ENCODE measurements at regions not wholly inside any gene's neighbourhood (a gene's known extent, or its start where the extent isn't known, plus 50 kb on each side); places are given as distances from the start of the nearest gene placed in this dataset.

- H4K20me1 ChIP-seq (replicated peaks; ENCODE audit: control insufficient read depth, extremely low read depth, insufficient read depth, low read length): no peaks in the 10 kb centered on the region
- no peak overlapping the region for H3K9ac ChIP-seq (replicated peaks; ENCODE audit: extremely low read depth, insufficient read depth, low read length)
- TF ChIP-seq MAX (IDR thresholded peaks at IDR 0.05; ENCODE audit: insufficient read depth, insufficient read length) (no peak), POLR2A (IDR thresholded peaks at IDR 0.05; ENCODE audit: low read depth, low read length) (no peak)
- no peak overlapping the region for H3K27ac ChIP-seq (ENCODE audit: insufficient read depth, low read depth, low read length)
- intact Hi-C loops (cut with micrococcal nuclease) (loop anchor here (5.0 kb wide), 1 partner anchor 304 kb away; no protein-coding TSS in a partner anchor), dilution Hi-C loops (cut with MboI; ENCODE audit: extremely low pct_ligation_motif_present, low sequenced_read_pairs) (no loop called here)
- no peaks in the 10 kb centered on the region for H3K27me3 ChIP-seq (ENCODE audit: control insufficient read depth in 2 of 2, insufficient read depth in 2 of 2, low read length in 2 of 2)
- peaks cover 6% of the 10 kb centered on the region for H3K4me1 ChIP-seq (ENCODE audit: control insufficient read depth, extremely low read depth, insufficient read depth, low read length)
- H3K4me3 ChIP-seq (replicated peaks in 1 of 3; ENCODE audit: insufficient read depth in 1 of 3, low read depth in 1 of 3, low read length in 3 of 3): no peak overlapping the region
- no peaks in the 10 kb centered on the region for H3K9me3 ChIP-seq (replicated peaks; ENCODE audit: control insufficient read depth, insufficient read depth, low read length)
- BruUV-seq (replicated peaks): no TSS peak
- H3K4me2 ChIP-seq (ENCODE audit: insufficient read depth, low read length): no peak overlapping the region
- H3K79me2 ChIP-seq (ENCODE audit: control insufficient read depth, insufficient read depth, low read length): no peaks in the 10 kb centered on the region
- H2AFZ ChIP-seq (ENCODE audit: low read depth, low read length): no peak overlapping the region
- H3K9me1 ChIP-seq (replicated peaks; ENCODE audit: control insufficient read depth, extremely low read depth, insufficient read depth, low read length): no peaks in the 10 kb centered on the region
- FAIRE-seq (no peak), DNase-seq (ENCODE audit: low read depth, low spot score) (no peak)
- ChIA-PET POLR2A (no interaction called here), CTCF (interaction anchor here (0.7 to 4.3 kb wide), 2 partner anchors 78 to 313 kb away, joined by 3 to 54 read pairs; no protein-coding TSS in a partner anchor)
- H3K36me3 ChIP-seq (ENCODE audit: control insufficient read depth in 2 of 2, extremely low read depth in 1 of 2, insufficient read depth in 2 of 2, low read length in 2 of 2): no peaks in the 10 kb centered on the region
Measured at GRCh38 chr3:8113626-8114025, 388.0 kb upstream of the LMCD1 start.

- POLR2A ChIA-PET: no interaction called here
- no peak overlapping the region for H2AFZ ChIP-seq (ENCODE audit: low read depth, low read length)
- no peaks in the 10 kb centered on the region for H3K27me3 ChIP-seq (ENCODE audit: control insufficient read depth in 2 of 2, insufficient read depth in 2 of 2, low read length in 2 of 2)
- no peaks in the 10 kb centered on the region for H3K36me3 ChIP-seq (ENCODE audit: control insufficient read depth in 2 of 2, extremely low read depth in 1 of 2, insufficient read depth in 2 of 2, low read length in 2 of 2)
- H3K9me1 ChIP-seq (replicated peaks; ENCODE audit: control insufficient read depth, extremely low read depth, insufficient read depth, low read length): no peaks in the 10 kb centered on the region
- no peak overlapping the region for H3K9ac ChIP-seq (replicated peaks; ENCODE audit: extremely low read depth, insufficient read depth, low read length)
- H4K20me1 ChIP-seq (replicated peaks; ENCODE audit: control insufficient read depth, extremely low read depth, insufficient read depth, low read length): no peaks in the 10 kb centered on the region
- intact Hi-C loops (cut with micrococcal nuclease): no loop called here
- H3K79me2 ChIP-seq (ENCODE audit: control insufficient read depth, insufficient read depth, low read length): no peaks in the 10 kb centered on the region
- TF ChIP-seq POLR2A (IDR thresholded peaks at IDR 0.05; ENCODE audit: low read depth, low read length): no peak
- no peak overlapping the region for H3K4me3 ChIP-seq (replicated peaks in 1 of 3; ENCODE audit: insufficient read depth in 1 of 3, low read depth in 1 of 3, low read length in 3 of 3)
- no peaks in the 10 kb centered on the region for H3K9me3 ChIP-seq (replicated peaks; ENCODE audit: control insufficient read depth, insufficient read depth, low read length)
- CTCF ChIA-PET: no interaction called here
- FAIRE-seq (no peak), DNase-seq (ENCODE audit: low read depth, low spot score) (no peak)
- no peak overlapping the region for H3K4me2 ChIP-seq (ENCODE audit: insufficient read depth, low read length)
- dilution Hi-C loops (cut with MboI; ENCODE audit: extremely low pct_ligation_motif_present, low sequenced_read_pairs): no loop called here
- no TSS peak for BruUV-seq (replicated peaks)
- no peaks in the 10 kb centered on the region for H3K4me1 ChIP-seq (ENCODE audit: control insufficient read depth, extremely low read depth, insufficient read depth, low read length)
- H3K27ac ChIP-seq (ENCODE audit: insufficient read depth, low read depth, low read length): no peak overlapping the region
Measured at GRCh38 chr3:8128686-8129085, 372.9 kb upstream of the LMCD1 start.

Measured in endothelial cell of umbilical vein (primary cell).